HCT116 (cell line): ENCODE measurements at regions not wholly inside any gene's neighbourhood (a gene's known extent, or its start where the extent isn't known, plus 50 kb on each side); places are given as distances from the start of the nearest gene placed in this dataset.

Experiments used
- ATAC-seq: fragments of 200-7000 bp; cut with Tn5 transposase; 2 replicates; pipeline ENCODE4 v1.9.1; 2020; ENCODE audit warnings: mild to moderate bottlenecking, moderate library complexity
- BruUV-seq: library from RNA; stranded (reverse); fragments of 400-500 nt; replicated peaks from 2 replicates; lab custom pipeline; 2021; lab: Mats Ljungman, UMichigan
- CTCF ChIA-PET: fragments of 300-600 bp; sonication (Branson Sonifier 250); formaldehyde crosslinking; loops from one replicate; lab custom pipeline; 2021; ENCODE audit warnings: antibody characterized with exemption; lab: Charles Lee
- POLR2A ChIA-PET: fragments of 300-600, 350-600 bp; sonication (Branson Sonifier 250); formaldehyde crosslinking; loops from one replicate; lab custom pipeline; 2021; ENCODE audit warnings: antibody characterized with exemption; lab: Charles Lee
- RAD21 ChIA-PET, 2 experiments: fragments of 300-600 bp; sonication (Branson Sonifier 250); formaldehyde crosslinking; loops; one replicate each; lab custom pipeline; 2023; ENCODE audit warnings: low total read pairs in 2 of 2; ENCODE audit not compliant: uncharacterized antibody in 2 of 2, unreplicated experiment in 2 of 2, low non-redundant PET in 1 of 2; lab: Charles Lee
- DNase-seq: peaks from one replicate; pipeline ENCODE4 v3.0.0-alpha.2; 2010; ENCODE audit warnings: low read depth, low spot score
- H2AFZ ChIP-seq: fragments of 200-600 bp; shearing (Covaris generic), sonication (generic); 2 replicates; pipeline ENCODE4 v1.6.1; 2017; ENCODE audit warnings: low read depth, mixed run types, mixed read lengths, antibody characterized with exemption, low read length; ENCODE audit not compliant: poor library complexity, severe bottlenecking
- H3K27ac ChIP-seq: 2 replicates; pipeline ENCODE4 v1.5.1; 2012; ENCODE audit warnings: low read depth, low read length
- H3K27me3 ChIP-seq: fragments of 200-600 bp; sonication (generic); 2 replicates; pipeline ENCODE4 v1.6.1; 2016; ENCODE audit warnings: mixed run types, low read length, mixed read lengths; ENCODE audit not compliant: insufficient read depth
- H3K36me3 ChIP-seq, 2 experiments: fragments of 200-500 bp in 1 of 2; fragments of 200-600 bp in 1 of 2; sonication (Bioruptor generic) in 1 of 2; sonication (generic) in 1 of 2; 2 replicates each; pipeline versions ENCODE4 v1.5.1 to v1.6.1; 2014 to 2016; ENCODE audit warnings: low read length in 2 of 2, inconsistent platforms in 1 of 2, mixed read lengths in 1 of 2, mixed run types in 1 of 2; ENCODE audit not compliant: insufficient read depth in 2 of 2, control insufficient read depth in 1 of 2
- H3K4me1 ChIP-seq, 2 experiments: fragments of 200-600 bp in 1 of 2; sonication (generic) in 1 of 2; 2 replicates each; pipeline versions ENCODE4 v1.5.1 to v1.6.1; 2012 to 2017; ENCODE audit warnings: low read length in 2 of 2, inconsistent platforms in 1 of 2, mild to moderate bottlenecking in 1 of 2, mixed read lengths in 1 of 2, mixed run types in 1 of 2, moderate library complexity in 1 of 2; ENCODE audit not compliant: insufficient read depth in 2 of 2, control insufficient read depth in 1 of 2
- H3K4me2 ChIP-seq: fragments of 200-600 bp; sonication (generic); 2 replicates; pipeline ENCODE4 v1.6.1; 2017; ENCODE audit warnings: mixed run types, low read length, mixed read lengths
- H3K4me3 ChIP-seq, 2 experiments: fragments of 200-600 bp in 1 of 2; sonication (generic) in 1 of 2; replicated peaks in 1 of 2; 2 replicates each; pipeline ENCODE4 v1.5.1; 2011 to 2016; ENCODE audit warnings: low read length in 2 of 2, control low read depth in 1 of 2, low read depth in 1 of 2, mild to moderate bottlenecking in 1 of 2, mixed read lengths in 1 of 2, mixed run types in 1 of 2
- H3K79me2 ChIP-seq: fragments of 200-600 bp; sonication (generic); 2 replicates; pipeline ENCODE4 v1.6.1; 2017; ENCODE audit warnings: mild to moderate bottlenecking, mixed run types, low read length, moderate library complexity, mixed read lengths; ENCODE audit not compliant: insufficient read depth
- H3K9ac ChIP-seq: fragments of 200-600 bp; sonication (generic); 2 replicates; pipeline ENCODE4 v1.6.1; 2016; ENCODE audit warnings: low read length, mixed read lengths
- H3K9me2 ChIP-seq: fragments of 200-600 bp; sonication (generic), shearing (Covaris generic); 2 replicates; pipeline ENCODE4 v1.6.1; 2017; ENCODE audit warnings: mixed run types, mild to moderate bottlenecking, moderate library complexity; ENCODE audit not compliant: insufficient read depth
- H3K9me3 ChIP-seq, 2 experiments: fragments of 200-500 bp in 1 of 2; fragments of 200-600 bp in 1 of 2; sonication (Bioruptor generic) in 1 of 2; sonication (generic) in 1 of 2; 2 replicates each; pipeline ENCODE4 v1.6.1; 2014 to 2017; ENCODE audit warnings: low read length in 2 of 2, mixed read lengths in 2 of 2, inconsistent platforms in 1 of 2, low read depth in 1 of 2, mild to moderate bottlenecking in 1 of 2, mixed run types in 1 of 2, moderate library complexity in 1 of 2; ENCODE audit not compliant: control insufficient read depth in 1 of 2, insufficient read depth in 1 of 2
- H4K20me1 ChIP-seq: fragments of 200-600 bp; sonication (generic), shearing (Covaris generic); 2 replicates; pipeline ENCODE4 v1.6.1; 2017; ENCODE audit warnings: mixed run types, mild to moderate bottlenecking, moderate library complexity; ENCODE audit not compliant: insufficient read depth
- ATF3 ChIP-seq: IDR thresholded peaks from 2 replicates; pipeline ENCODE4 v1.6.1; 2012
- CEBPB ChIP-seq: IDR thresholded peaks from 2 replicates; pipeline ENCODE4 v1.6.1; 2012; ENCODE audit warnings: low read depth
- EZH2phosphoT487 ChIP-seq: fragments of 200-600 bp; IDR thresholded peaks from 2 replicates; pipeline ENCODE4 v1.6.1; 2018; ENCODE audit warnings: antibody characterized with exemption, borderline replicate concordance
- FOSL1 ChIP-seq: IDR thresholded peaks from 2 replicates; pipeline ENCODE4 v1.6.1; 2012; ENCODE audit warnings: low read depth
- JUND ChIP-seq: IDR thresholded peaks from 2 replicates; pipeline ENCODE4 v1.6.1; 2012
- POLR2A ChIP-seq: IDR thresholded peaks from 2 replicates; pipeline ENCODE4 v1.7.0; 2011; ENCODE audit warnings: borderline replicate concordance; ENCODE audit not compliant: insufficient read depth, insufficient read length; ENCODE audit errors: extremely low read depth
- RAD21 ChIP-seq: IDR thresholded peaks from 2 replicates; pipeline ENCODE4 v1.6.1; 2012; ENCODE audit warnings: low read depth, mild to moderate bottlenecking
- REST ChIP-seq: IDR thresholded peaks from 2 replicates; pipeline ENCODE4 v1.6.1; 2012; ENCODE audit warnings: low read depth
- SIN3A ChIP-seq: IDR thresholded peaks from 2 replicates; pipeline ENCODE4 v1.6.1; 2012; ENCODE audit warnings: low read depth
- SRF ChIP-seq: IDR thresholded peaks from 2 replicates; pipeline ENCODE4 v1.6.1; 2012; ENCODE audit warnings: low read depth
- ZBTB33 ChIP-seq: IDR thresholded peaks from 2 replicates; pipeline ENCODE4 v1.6.1; 2011; ENCODE audit warnings: mild to moderate bottlenecking, low read length, moderate library complexity; ENCODE audit not compliant: insufficient replicate concordance; ENCODE audit errors: extremely low read depth
- ZFX ChIP-seq: fragments of 450-650 bp; IDR thresholded peaks from 2 replicates; pipeline ENCODE4 v1.6.1; 2017
- ZNF274 ChIP-seq: fragments of 200-500 bp; sonication (Bioruptor generic); IDR thresholded peaks from 2 replicates; pipeline ENCODE4 v1.6.1; 2014; ENCODE audit warnings: mild to moderate bottlenecking, low read depth, low read length, inconsistent platforms
- intact Hi-C: fragments of 100-400 bp; cut with micrococcal nuclease; formaldehyde crosslinking; loops from 2 replicates; pipeline ENCODE4 v1.10.0; 2022
- TF ChIP-seq, protein P1 (sequence below): IDR thresholded peaks from 2 replicates; pipeline ENCODE4 v1.6.1; 2012

GRCh38 chr5:10832421-10832820, 71.4 kb upstream of the DAP start (continued):
- no peak for TF ChIP-seq ATF3
- TF ChIP-seq, protein P1, sequence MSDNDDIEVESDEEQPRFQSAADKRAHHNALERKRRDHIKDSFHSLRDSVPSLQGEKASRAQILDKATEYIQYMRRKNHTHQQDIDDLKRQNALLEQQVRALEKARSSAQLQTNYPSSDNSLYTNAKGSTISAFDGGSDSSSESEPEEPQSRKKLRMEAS = no peak

- no peak overlapping the region for H3K27ac ChIP-seq
- H3K4me1 ChIP-seq = no peaks in the 10 kb centered on the region
- no peak overlapping the region for H3K4me3 ChIP-seq
- H3K9me2 ChIP-seq = no peaks in the 10 kb centered on the region
- H3K36me3 ChIP-seq = no peaks in the 10 kb centered on the region
- RAD21 ChIA-PET = no interaction called here
- intact Hi-C loops = no loop called here
- BruUV-seq = no TSS peak
- POLR2A ChIA-PET = no interaction called here
- no peak overlapping the region for H2AFZ ChIP-seq
- no peak overlapping the region for H3K9ac ChIP-seq
- no peaks in the 10 kb centered on the region for H4K20me1 ChIP-seq
- no peaks in the 10 kb centered on the region for H3K27me3 ChIP-seq
- CTCF ChIA-PET = no interaction called here
- no peak for DNase-seq
- H3K9me3 ChIP-seq = no peaks in the 10 kb centered on the region
- no peaks in the 10 kb centered on the region for H3K79me2 ChIP-seq
- ATAC-seq = no peak
- H3K4me2 ChIP-seq = no peak overlapping the region
- TF ChIP-seq ZNF274 (no peak), REST (no peak), FOSL1 (no peak), ZBTB33 (no peak), POLR2A (no peak), EZH2phosphoT487 (no peak), JUND (no peak), RAD21 (no peak), CEBPB (no peak), SRF (no peak), SIN3A (no peak), ZFX (no peak)
These were observed 70.4 kb upstream of the DAP start for GRCh38 chr5:10831419-10831818.
